ENCODE measurements at regions not wholly inside any gene's neighbourhood (a gene's known extent, or its start where the extent isn't known, plus 50 kb on each side); places are given as distances from the start of the nearest gene placed in this dataset.

DNA sequence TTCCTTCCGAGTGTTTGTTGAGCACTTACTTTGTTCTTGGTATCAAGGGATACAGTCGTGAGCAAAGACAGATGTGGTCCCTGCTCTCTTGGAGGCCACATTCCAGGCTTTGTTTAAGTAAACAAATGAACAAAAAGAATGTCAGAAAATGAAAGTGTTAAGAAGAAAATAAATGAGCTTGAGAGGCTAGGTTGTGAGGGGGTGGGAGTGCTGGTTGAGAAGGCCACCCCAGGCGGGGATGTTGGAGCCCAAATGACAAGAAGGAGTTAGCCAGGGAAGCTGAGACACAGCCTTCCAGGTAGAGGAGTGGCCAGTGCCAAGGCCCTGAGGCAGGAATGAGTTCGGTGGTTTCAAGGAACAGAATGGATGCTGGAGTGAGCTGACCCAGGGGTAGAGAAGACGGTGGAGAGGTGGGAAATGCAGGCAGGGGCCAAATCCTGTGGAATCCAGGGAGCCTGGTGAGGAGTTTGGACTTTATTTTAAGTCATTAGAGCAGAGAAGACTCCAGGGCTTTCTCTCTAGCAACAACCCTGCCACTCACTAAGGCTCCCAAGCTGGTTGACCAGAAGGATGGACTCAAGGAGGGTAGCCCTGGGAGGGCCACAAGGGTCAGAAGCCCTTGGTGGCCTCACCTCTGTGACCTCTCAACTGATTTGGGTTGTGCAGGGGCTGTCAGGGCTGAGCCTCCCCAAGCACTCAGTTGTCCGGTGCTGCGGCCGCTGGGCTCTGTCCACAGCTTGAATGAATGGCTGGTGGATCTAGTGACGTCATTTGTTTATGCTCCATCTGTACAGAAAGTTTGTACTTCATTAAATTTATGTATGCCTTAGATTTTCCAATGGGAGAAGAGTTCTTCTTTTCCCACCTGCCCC lies 66.0 kb upstream of the STX16 start:
- CTCF ChIA-PET: no interaction called here
- peak overlapping the region; percentile 46; the same call in 1 of the 2 replicates for H3K4ac ChIP-seq (ENCODE audit: low read depth, low read length)
- DNase-seq (peak; percentile 73), ATAC-seq (ENCODE audit: low read depth) (peak; percentile 80)
- BruUV-seq (replicated peaks): no TSS peak
- dilution Hi-C loops (cut with HindIII; ENCODE audit: low sequenced_read_pairs, unreplicated experiment) (no loop called here), in situ Hi-C loops (cut with MboI; ENCODE audit: low sequenced_read_pairs) (no loop called here), intact Hi-C loops (cut with micrococcal nuclease) (no loop called here)
- peaks cover 12% of the 10 kb centered on the region for H3K4me1 ChIP-seq (ENCODE audit: control insufficient read depth, insufficient read depth, low read length)
- H3K4me3 ChIP-seq (ENCODE audit: insufficient read depth, low read depth, low read length): no peak overlapping the region
- H2BK15ac ChIP-seq (ENCODE audit: low read depth, low read length): no peak overlapping the region
- H2BK120ac ChIP-seq (ENCODE audit: low read depth, low read length): peak overlapping the region; percentile 12; the same call in 1 of the 2 replicates
- H3K79me1 ChIP-seq (ENCODE audit: low read depth in 1 of 2, low read length in 2 of 2): no peaks in the 10 kb centered on the region
- H3K9ac ChIP-seq (ENCODE audit: low read depth, low read length): no peak overlapping the region
- no peak overlapping the region for H4K91ac ChIP-seq (ENCODE audit: insufficient read depth, low read depth, low read length)
- 37% methylated on average over 2 of the region's 9 CpGs; no CpG with 5 or more reads in 1 of the 2 experiments for WGBS, 2 experiments (ENCODE audit: extremely low coverage in 2 of 2, insufficient read length in 1 of 2)
- no peak overlapping the region for H3K23ac ChIP-seq (ENCODE audit: low read depth, low read length)
- H3K56ac ChIP-seq (ENCODE audit: extremely low read depth, insufficient read depth, low read length): no peak overlapping the region
- H2BK5ac ChIP-seq (ENCODE audit: low read depth, low read length, poor library complexity, severe bottlenecking): no peak overlapping the region
- H3K9me3 ChIP-seq (ENCODE audit: control insufficient read depth, insufficient read depth, low read length): no peaks in the 10 kb centered on the region
- peaks cover 8% of the 10 kb centered on the region for H3K9me1 ChIP-seq (ENCODE audit: insufficient read depth, low read length)
- H2AK9ac ChIP-seq (replicated peaks; ENCODE audit: low read depth, low read length, poor library complexity): peak overlapping the region; percentile 6
- H4K5ac ChIP-seq (ENCODE audit: low read depth, low read length): no peak overlapping the region
- H3K27me3 ChIP-seq (ENCODE audit: control insufficient read depth, insufficient read depth, low read length): peaks cover 7% of the 10 kb centered on the region; the same call in 1 of the 2 replicates
- no peak overlapping the region for H4K8ac ChIP-seq (ENCODE audit: low read depth in 2 of 2, low read length in 2 of 2)
- H2AK5ac ChIP-seq (ENCODE audit: low read depth, low read length): peak overlapping the region; percentile 93; the same call in 1 of the 2 replicates
- POLR2A ChIA-PET (ENCODE audit: unreplicated experiment): no interaction called here
- no peak overlapping the region for H3K14ac ChIP-seq (replicated peaks; ENCODE audit: low read depth, low read length)
- no peaks in the 10 kb centered on the region for H3K36me3 ChIP-seq (ENCODE audit: control insufficient read depth, insufficient read depth, low read length)
- H3K18ac ChIP-seq (ENCODE audit: low read depth, low read length): peak overlapping the region; percentile 17; the same call in 1 of the 2 replicates
- H3K27ac ChIP-seq (ENCODE audit: insufficient read depth, low read length): peak overlapping the region; percentile 8; the same call in 1 of the 2 replicates
- H3K4me2 ChIP-seq (ENCODE audit: low read depth, low read length): peak overlapping the region; percentile 47; the same call in 1 of the 2 replicates
- no peaks in the 10 kb centered on the region for H4K20me1 ChIP-seq (ENCODE audit: insufficient read depth, low read length)
- H2AFZ ChIP-seq (replicated peaks; ENCODE audit: low read length, poor library complexity): peak overlapping the region; percentile 19
- H2BK20ac ChIP-seq (ENCODE audit: low read depth, low read length): no peak overlapping the region
- TF ChIP-seq, protein P1, sequence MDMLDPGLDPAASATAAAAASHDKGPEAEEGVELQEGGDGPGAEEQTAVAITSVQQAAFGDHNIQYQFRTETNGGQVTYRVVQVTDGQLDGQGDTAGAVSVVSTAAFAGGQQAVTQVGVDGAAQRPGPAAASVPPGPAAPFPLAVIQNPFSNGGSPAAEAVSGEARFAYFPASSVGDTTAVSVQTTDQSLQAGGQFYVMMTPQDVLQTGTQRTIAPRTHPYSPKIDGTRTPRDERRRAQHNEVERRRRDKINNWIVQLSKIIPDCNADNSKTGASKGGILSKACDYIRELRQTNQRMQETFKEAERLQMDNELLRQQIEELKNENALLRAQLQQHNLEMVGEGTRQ (IDR thresholded peaks at IDR 0.05; ENCODE audit: low read depth, low read length): no peak
- TF ChIP-seq, protein P2, sequence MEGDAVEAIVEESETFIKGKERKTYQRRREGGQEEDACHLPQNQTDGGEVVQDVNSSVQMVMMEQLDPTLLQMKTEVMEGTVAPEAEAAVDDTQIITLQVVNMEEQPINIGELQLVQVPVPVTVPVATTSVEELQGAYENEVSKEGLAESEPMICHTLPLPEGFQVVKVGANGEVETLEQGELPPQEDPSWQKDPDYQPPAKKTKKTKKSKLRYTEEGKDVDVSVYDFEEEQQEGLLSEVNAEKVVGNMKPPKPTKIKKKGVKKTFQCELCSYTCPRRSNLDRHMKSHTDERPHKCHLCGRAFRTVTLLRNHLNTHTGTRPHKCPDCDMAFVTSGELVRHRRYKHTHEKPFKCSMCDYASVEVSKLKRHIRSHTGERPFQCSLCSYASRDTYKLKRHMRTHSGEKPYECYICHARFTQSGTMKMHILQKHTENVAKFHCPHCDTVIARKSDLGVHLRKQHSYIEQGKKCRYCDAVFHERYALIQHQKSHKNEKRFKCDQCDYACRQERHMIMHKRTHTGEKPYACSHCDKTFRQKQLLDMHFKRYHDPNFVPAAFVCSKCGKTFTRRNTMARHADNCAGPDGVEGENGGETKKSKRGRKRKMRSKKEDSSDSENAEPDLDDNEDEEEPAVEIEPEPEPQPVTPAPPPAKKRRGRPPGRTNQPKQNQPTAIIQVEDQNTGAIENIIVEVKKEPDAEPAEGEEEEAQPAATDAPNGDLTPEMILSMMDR (conservative IDR thresholded peaks at IDR 0.05; ENCODE audit: low read depth, low read length): no peak
- TF ChIP-seq NFE2L2 (IDR thresholded peaks at IDR 0.05; ENCODE audit: low read depth, low read length) (no peak), FOS (IDR thresholded peaks at IDR 0.05; ENCODE audit: low read depth, low read length) (no peak), RCOR1 (IDR thresholded peaks at IDR 0.05; ENCODE audit: insufficient replicate concordance, low read length) (no peak), MXI1 (IDR thresholded peaks at IDR 0.05; ENCODE audit: borderline replicate concordance, low read depth, low read length) (no peak), POLR2A (IDR thresholded peaks at IDR 0.05; ENCODE audit: low read depth, low read length) (no peak), SMC3 (IDR thresholded peaks at IDR 0.05; ENCODE audit: low read depth, low read length) (no peak), BHLHE40 (IDR thresholded peaks at IDR 0.05; ENCODE audit: low read depth, low read length) (no peak), MAFK (IDR thresholded peaks at IDR 0.05; ENCODE audit: low read depth, low read length) (no peak), CHD1 (IDR thresholded peaks at IDR 0.05; ENCODE audit: low read depth, low read length) (no peak), MAZ (IDR thresholded peaks at IDR 0.05; ENCODE audit: borderline replicate concordance, low read depth, low read length) (no peak), CEBPB (IDR thresholded peaks at IDR 0.05; ENCODE audit: low read depth, low read length) (no peak), RAD21 (IDR thresholded peaks at IDR 0.05; ENCODE audit: low read length) (no peak)
- TF ChIP-seq, protein P3, sequence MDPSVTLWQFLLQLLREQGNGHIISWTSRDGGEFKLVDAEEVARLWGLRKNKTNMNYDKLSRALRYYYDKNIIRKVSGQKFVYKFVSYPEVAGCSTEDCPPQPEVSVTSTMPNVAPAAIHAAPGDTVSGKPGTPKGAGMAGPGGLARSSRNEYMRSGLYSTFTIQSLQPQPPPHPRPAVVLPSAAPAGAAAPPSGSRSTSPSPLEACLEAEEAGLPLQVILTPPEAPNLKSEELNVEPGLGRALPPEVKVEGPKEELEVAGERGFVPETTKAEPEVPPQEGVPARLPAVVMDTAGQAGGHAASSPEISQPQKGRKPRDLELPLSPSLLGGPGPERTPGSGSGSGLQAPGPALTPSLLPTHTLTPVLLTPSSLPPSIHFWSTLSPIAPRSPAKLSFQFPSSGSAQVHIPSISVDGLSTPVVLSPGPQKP (IDR thresholded peaks at IDR 0.05; ENCODE audit: borderline replicate concordance, low read depth, low read length): no peak

All from IMR-90 (cell line).